NCI-H2081 (cell line): ENCODE measurements at regions not wholly inside any gene's neighbourhood (a gene's known extent, or its start where the extent isn't known, plus 50 kb on each side); places are given as distances from the start of the nearest gene placed in this dataset.

Experiments used
- DNase-seq, 2 experiments: peaks; one replicate each; lab custom pipeline; 2025; lab: John Stamatoyannopoulos, UW

DNA sequence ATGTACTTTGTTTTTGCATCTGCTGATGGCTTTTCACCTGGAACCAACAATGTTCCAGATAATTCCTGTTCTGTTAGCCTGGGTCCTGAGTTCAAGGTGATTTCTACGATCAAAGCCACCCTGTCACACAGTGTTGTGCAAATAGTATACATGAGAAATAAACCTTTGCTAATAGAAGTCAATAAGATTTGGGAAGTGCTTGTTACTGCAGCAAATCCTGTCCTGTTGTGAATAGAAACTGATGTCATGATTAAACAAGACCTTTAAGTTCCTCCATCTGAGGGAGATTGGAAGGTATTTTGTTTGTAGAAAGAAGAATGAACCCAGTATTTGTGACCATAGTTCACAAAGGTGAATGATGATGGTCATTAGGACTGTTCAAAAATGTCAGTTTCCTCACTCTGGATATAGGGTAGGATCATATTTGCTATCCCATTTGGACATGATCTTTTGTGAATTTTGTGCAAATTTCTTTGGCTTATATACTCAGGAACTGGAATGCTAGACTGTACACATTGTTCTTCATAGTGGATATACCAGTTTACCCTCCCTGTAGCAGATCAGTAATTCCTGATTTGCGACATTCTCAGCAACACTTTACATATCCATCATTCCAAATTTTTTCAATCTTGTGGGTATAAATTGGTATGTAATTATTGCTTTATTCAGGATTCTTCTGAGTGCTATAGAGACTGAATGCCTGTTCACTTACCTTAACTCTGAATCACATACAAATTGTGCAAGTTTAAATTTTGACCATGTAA, 428.5 kb downstream of the METTL15 start:
- DNase-seq = no peak

DNA sequence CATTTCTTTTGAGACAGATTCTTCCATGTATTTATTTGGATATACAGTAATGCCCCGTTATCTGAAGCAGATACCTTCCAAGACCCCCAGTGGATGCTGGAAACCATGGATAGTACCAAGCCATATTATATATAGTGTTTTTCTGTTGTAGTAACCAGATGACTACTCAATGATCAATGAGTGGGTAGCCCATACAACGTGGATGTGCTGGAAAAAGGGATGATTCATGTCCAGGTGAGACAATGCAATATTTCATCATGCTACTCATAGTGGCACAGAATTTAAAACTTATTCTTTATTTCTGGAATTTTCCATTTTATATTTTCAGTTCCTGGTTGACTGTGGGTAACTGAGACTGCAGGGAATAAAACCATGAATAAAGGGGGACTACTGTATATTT, 427.5 kb downstream of the METTL15 start:
- DNase-seq = no peak

DNA sequence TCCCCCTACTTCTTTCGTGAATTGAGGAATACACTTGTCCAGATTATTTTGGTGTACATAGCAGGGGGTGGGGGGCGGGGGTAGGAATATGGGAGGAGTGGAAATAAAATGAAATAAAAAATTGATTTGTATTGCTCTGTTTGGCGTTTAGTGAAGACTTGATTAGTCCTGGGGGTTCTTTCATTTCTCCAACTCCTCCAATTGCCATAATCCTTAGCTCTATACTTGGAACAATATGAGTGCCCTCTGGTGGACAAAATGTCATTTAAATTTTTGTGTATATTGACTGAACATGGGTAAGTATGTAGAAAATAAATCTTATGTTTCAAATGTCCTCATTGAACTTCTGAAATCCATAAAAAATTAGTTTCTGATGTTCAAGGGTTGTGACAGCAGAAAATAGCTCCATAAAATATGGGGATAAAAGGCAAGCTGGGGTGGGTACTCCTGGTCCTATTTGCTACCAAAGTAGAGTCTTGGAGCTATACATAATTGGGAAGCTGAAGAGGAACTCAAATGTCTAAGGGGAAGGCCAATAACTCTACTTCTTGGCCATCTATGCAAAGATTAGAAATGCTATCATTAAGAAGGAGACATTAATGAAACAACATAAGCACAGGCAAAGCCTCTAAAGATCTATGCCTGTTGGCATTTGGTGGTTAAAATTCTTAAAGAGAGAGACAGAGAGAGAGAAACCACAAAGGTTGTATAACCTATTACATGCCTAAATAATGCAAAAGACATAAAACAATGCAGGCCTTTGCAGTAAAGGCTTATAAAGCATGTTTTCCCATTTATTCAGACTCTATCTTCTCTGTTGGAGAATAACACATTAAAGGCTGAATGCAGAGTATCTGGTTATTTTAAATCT, 421.6 kb downstream of the METTL15 start:
- peak; percentile 49 to 66 for DNase-seq

DNA sequence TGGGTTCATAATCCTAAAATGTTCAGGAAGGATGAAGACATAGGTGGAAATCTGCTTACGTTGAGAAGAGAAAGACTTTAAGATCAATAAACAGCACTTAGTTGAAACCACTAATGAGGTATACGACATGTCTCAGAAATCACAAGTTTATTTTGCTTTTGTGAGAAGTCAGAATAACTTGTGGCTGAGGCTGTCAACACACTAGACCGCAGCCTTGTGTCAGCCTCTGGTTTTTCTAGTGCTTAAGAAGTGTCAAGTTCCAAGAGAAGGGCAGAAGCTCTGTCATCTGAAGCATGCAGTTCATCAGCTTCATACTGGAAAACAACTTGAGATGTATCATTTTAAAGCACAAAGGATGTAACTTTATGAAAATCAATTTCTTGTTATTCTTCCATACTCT, 420.9 kb downstream of the METTL15 start:
- no peak for DNase-seq

DNA sequence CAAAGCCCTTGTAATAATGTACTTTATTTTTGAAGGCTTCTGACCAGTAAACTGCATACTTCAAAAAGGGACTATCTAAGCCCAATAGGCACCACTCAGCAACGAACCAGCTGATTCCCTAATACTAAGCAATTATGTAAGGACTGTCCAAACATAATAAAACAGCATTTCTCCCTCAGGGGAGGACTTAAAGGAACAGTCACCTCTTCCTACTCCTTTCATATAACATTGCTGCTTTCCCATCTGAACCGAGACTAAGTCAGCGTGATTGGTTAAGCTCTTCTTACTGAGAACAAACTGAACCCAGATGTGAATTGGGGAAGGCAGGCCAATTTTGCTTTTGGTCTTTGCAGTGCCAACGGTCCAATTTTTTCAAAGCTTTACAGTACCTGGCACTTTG, 420.0 kb downstream of the METTL15 start:
- DNase-seq = no peak

DNA sequence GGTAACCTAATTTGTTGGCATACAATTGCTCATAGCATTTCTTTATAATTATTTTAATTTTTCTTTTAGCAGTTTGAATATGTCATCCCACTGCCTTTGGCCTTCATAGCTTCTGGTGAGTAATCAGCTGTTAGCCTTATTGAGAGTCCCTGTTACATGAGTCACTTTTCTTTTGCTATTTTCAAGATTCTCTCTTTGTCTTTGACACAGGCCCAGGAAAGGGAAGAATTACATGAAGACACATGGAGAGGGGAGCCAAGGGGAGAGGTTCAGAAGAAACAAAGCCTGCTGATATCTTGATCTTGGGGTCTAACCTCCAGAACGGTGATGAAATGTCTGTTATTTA, 418.2 kb downstream of the METTL15 start:
- DNase-seq = no peak

DNA sequence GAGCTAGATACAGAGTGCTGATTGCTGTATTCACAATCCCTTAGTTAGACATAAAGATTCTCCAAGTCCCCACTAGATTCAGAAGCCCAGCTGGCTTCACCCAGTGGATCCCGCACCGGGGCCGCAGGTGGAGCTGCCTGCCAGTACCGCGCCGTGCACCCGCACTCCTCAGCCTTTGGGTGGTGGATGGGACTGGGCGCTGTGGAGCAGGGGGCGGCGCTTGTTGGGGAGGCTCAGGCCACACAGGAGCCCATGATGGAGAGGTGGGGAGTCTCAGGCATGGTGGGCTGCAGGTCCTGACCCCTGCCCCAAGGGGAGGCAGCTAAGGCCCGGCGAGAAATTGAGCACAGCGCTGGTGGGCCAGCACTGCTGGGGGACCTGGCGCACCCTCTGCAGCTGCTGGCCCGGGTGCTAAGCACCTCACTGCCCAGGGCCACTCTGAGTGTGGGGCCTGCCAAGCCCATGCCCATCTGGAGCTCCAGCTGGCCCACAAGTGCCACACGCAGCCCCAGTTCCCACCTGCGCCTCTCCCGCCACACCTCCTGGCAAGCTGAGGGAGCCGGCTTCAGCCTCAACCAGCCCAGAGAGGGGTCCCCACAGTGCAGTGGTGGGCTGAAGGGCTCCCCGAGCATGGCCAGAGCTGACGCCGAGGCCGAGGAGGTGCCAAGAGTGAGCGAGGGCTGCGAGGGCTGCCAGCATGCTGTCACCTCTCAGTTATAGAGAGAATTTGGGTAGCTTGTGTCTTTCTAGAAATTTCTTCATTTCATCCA, 417.6 kb downstream of the METTL15 start:
- DNase-seq = no peak

DNA sequence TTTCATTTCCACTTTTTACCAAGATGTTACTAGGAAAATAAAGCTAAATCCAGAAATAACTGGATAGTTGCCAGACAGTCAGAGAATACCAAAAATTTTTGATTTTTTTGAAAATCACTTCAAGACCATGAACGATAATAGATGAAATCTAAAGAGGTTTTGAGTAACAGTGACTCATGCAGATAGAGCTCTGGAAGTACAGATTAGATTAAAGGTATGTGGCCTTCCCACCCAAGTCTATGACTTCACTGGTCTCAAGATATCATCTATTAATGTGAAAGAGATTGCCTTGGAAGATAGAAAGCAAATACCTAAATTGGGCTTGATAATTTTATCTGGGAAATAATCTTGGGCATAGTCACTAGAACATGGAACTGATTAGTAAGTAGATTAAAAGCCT, 415.9 kb downstream of the METTL15 start:
- no peak for DNase-seq

DNA sequence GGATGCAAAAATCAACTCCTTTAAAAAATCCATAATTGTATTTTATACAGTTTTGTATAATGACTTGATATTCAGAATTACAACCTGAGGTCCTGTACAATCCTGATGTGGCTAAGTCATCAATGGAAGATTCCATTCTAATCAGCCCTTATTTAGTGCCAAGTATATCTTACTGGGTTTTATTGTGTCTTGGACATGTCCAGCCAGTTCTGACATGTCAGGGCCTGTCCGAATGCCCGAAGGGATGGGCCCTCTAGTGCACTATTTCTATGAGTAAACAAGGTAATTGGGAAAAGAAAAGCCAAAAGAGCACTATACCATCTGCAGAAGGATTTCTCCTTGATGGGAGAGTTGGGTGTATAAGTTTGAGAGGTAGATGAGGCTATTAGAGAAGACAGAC, 412.9 kb downstream of the METTL15 start:
- DNase-seq = no peak

DNA sequence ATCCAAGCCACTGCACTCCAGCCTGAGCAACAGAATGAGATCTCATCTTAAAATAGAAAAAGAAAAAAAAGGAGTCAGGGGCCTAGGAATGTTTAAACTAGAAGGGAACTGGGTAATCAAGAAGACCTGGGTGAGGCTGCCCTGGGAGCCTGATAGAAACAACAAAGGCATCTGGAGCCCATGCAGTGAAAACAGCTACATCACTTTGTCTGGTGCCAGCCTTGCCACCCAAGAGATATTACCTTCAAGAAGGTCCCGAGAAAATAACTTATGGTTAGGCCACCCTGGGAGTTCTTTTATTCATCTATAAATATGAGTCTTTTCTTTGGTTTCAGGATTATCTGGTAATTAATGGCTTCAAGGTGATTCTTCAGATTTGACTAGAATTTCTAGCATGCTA, 412.1 kb downstream of the METTL15 start:
- DNase-seq = no peak

DNA sequence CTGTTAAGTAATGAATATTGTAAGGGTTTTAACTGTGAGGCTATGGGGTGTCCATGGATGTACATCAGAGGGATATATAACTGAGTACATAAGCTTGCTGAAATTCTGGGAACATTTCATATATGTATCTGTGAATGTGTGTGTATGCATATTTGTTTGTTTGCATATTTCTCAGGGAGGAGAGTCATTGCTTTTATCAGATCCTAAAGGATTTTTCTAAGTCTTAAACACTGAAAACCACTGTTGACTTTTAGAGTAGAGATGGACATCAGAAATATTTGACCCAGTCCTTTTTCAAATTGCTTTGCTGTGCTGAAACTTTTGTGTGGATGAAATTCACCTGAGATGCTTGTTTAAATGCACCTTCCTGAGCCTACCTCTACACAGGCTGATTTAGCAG, 410.6 kb downstream of the METTL15 start:
- DNase-seq = no peak

DNA sequence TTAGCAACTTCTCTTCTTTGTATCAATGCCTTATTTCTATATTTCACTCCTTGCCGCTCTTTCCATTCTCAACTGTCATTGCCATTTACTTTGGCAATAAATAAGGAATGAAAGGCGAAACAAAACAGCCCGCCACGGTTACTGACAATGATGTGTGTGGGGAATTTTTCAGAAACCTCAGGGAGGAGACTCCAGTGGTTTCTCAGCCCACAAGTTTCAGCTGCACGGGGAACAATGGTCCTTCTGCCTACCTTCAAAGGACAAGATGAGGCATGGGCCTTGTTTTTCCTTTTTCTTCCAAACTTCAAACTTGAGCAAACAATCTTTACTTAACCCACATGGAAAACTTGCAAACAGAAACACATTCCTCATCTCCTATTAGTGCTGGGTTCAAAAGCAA, 409.4 kb downstream of the METTL15 start:
- no peak for DNase-seq

DNA sequence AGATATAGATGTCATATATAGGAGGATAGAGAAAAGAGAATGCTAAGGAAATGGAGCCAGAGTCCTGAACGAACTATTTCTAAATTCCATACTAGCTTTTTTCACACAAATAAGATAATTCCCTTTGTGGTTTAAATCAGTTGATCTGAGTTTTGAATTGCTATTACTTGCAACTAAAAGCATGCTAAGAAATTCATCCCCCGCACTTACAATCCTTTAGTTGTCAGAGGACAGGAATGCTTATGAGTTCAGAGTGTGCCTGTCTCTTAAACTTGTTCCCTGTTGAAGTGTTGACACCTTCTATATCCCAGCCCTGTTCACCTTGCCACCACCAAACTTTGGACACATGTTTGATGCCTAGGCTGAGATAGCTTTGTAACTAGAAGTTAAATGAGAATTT, 406.2 kb downstream of the METTL15 start:
- DNase-seq = no peak

DNA sequence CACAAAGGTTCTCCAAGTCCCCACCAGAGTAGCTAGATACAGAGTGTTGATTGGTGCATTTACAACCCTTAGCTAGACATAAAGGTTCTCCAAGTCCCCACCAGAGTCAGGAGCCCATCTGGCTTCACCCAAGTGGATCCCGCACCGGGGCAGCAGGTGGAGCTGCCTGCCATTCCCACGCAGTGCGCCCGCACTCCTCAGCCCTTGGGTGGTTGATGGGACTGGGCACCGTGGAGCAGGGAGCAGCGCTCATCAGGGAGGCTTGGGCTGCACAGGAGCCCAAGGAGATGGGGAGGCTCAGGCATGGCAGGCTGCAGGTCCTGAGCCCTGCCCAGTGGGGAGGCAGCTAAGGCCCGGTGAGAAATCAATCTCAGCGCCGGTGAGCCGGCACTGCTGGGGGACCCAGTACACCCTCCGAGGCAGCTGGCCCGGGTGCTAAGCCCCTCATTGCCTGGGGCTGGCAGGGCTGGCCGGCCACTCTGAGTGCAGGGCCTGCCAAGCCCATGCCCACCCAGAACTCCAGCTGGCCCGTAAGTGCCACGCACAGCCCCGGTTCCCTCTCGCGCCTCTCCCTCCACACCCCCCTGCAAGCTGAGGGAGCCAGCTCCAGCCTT, 404.1 kb downstream of the METTL15 start:
- no peak for DNase-seq

DNA sequence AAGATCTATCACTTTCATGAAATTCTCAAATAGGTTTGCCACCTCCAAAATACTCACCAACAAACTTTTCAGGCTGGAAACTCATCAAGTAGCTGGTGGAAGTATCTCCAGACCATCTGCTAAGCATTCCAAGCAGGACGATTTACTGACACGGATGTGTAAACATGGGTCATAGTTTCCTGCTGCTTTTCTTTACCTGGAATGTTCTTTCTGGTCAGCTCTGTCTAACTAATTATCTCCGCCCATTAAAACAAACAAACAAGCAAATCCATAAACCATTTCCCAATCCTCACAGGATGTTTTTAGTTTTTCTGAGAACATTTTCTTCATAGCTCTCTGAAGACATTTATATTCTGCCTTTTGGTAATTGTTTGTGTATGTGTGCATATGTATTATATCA, 397.0 kb downstream of the METTL15 start:
- no peak for DNase-seq

DNA sequence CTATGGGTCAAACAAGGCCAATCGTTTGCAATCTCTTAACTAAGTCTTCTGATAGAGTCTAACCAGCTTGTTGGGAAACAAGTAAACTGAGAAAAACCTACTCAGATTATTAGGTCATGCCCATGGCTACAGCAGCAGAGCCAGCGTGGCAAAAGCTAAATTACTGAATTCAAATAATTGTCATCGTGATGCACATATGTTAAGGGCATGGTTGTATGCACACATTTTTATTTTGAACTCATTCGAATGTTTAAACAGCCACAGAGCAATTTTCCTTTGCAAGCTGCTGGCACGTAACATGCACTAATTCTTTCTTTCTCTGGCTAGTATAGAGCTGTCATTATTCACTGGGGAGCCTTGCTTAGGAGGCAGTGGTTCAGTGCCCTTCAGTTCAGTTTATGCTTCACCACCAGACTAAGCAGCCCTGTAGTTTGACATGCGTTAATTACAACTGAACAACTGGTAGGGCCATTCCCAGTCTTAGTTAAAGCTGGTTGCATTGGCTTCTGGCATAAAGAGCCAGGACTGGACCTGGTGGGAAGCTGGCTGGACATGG, 396.4 kb downstream of the METTL15 start:
- peak; percentile 25 to 75 for DNase-seq

DNA sequence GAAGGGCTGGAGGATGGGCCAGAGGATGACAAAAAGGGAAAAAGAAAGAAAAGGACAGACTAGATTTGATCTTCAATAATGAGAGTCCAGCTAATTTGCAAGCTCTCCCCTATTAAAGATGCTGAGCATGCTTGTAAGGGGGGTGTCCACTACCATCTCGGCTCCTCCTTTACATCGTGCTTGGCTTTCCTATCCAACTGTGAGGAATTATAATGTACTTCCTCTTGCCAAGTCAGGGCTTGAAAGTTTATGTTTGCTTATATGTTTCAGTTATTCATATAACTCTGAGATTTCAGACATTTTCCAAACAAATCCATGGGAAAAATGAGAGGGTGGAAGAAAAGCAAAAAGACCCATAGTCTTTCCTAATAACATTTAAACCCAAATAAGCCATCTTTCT, 387.1 kb downstream of the METTL15 start:
- no peak for DNase-seq

DNA sequence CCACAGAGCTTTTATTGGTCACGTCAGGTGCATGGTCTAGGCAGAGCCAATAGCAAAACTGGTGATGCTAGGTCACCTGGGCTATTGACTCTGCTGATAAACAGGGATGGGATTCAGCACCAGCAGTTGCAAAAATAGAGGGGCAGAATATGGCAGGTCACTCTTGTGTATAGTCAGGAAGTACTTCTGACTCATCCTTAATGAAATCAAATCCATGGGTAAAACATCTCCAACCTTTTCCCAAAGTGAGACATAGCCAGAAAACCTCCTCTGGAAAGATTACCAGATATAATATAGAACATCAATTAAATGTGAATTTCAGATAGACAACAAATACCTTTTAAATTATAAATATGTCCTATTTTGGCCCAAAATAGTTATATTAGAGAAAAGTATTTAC, 383.2 kb downstream of the METTL15 start:
- no peak for DNase-seq

DNA sequence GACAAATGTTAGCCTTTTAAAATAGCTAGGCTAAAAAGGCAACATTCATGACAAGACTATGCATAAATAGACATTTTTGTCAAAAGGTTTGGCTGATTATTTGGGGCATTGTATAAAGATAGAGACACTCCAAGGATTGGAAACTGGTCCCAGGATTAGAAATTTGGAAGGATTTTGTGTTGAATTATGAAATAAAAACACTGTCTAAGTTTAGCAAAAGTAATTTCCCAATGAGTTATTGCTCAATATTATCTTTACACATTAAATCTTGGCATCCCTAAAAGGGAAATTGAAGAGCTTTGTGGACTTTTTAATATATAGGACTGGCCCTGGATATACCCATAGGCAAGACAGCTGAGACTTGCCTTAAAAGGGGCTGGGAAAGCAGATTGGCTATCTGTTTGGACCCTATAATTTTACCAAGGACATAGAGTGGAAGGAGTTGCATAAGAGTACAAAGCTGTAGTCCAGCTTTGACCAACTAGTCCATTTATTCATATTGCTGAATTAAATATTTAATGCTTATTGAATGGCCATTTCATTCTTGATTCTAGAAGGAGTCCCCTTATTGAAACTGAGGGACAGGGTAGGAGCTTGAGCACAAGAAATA, 382.7 kb downstream of the METTL15 start:
- no peak for DNase-seq

DNA sequence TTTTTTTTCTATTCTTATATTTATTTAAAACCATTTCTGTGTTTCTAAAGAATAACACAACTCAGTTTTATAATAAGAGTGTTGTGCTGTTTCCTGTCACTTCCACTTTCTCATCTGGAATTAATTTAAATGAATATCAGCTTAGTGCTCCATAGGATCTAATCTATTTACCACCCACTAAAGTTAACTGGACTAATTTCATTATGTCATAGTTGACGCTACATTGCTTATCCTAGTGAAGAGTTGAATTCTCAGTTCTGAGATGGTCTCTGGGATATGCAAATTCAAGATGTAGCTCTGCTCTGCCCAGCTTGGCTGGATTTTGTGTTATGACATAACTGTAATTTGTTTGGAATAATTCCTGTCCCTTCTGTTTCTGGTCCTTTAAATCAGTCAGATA, 380.1 kb downstream of the METTL15 start:
- DNase-seq = no peak

DNA sequence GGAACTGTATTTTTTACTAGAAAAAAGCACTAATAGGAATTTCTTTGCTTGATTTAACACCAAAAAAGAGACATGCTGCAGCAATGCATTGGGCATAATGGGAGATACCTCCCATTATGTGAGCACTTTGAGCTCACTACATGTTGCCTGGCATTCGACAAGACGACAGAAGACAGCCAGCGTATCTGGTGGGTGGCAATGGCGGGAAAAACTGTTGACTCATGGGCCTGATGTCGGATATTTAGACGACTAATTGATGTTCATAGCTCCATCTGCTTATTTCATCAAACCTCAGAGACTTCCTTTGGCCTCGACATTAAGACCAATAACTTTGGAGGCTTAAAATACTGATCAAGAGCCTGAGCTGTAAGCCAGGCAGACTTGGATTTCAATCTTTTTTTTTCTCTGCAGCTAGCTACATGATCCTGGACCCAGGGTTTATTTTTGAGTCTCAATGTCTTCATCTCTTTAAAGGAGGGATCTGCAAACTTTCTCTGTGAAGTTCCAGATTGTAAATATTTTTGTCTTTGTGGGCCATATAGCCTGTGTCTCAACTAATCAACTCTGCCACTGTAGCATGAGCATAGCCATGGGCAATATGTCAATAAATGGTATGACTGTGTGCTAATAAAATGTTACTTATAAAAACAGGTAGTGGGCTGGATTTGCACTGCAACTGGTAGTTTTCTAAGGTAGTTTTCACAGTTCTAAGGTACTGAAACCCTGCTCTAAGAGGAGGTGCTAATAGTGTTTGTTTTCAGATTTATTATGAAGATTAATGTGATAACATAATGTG, 375.1 kb downstream of the METTL15 start:
- no peak for DNase-seq
